ENCODE measurements at regions not wholly inside any gene's neighbourhood (a gene's known extent, or its start where the extent isn't known, plus 50 kb on each side); places are given as distances from the start of the nearest gene placed in this dataset.

GRCh38 chr2:70024284-70024683 is 62.9 kb upstream of the ASPRV1 start:
- no peaks in the 10 kb centered on the region for H3K9me3 ChIP-seq (ENCODE audit: control insufficient read depth, low read length)
- no peak overlapping the region for H3K4me3 ChIP-seq (ENCODE audit: low read depth, low read length)

GRCh38 chr2:70019096-70019495 is 57.7 kb upstream of the ASPRV1 start:
- no peaks in the 10 kb centered on the region for H3K36me3 ChIP-seq (ENCODE audit: control insufficient read depth, insufficient read depth, low read length)
- no peaks in the 10 kb centered on the region for H3K79me2 ChIP-seq
- H3K4me2 ChIP-seq (ENCODE audit: low read length) = no peak overlapping the region
- no peak overlapping the region for H3K9ac ChIP-seq
- TF ChIP-seq CTCF (IDR thresholded peaks at IDR 0.05) = no peak
- H3K9me3 ChIP-seq (ENCODE audit: control insufficient read depth, low read length) = no peaks in the 10 kb centered on the region
- H3K27me3 ChIP-seq (ENCODE audit: control insufficient read depth, insufficient read depth, low read length) = no peaks in the 10 kb centered on the region
- H3K27ac ChIP-seq = no peak overlapping the region
- H3K4me3 ChIP-seq (ENCODE audit: low read depth, low read length) = no peak overlapping the region
- H2AFZ ChIP-seq = no peak overlapping the region
- H3K4me1 ChIP-seq = peaks cover 5% of the 10 kb centered on the region

More at GRCh38 chr2:70024284-70024683, 62.9 kb upstream of the ASPRV1 start:
- Histone ChIP-seq H3K27ac (no peak overlapping the region), H3K4me1 (peaks cover 4% of the 10 kb centered on the region), H3K79me2 (no peaks in the 10 kb centered on the region), H3K36me3 (ENCODE audit: control insufficient read depth, insufficient read depth, low read length) (no peaks in the 10 kb centered on the region), H3K27me3 (ENCODE audit: control insufficient read depth, insufficient read depth, low read length) (no peaks in the 10 kb centered on the region), H2AFZ (no peak overlapping the region), H3K9ac (no peak overlapping the region), H3K4me2 (ENCODE audit: low read length) (no peak overlapping the region)
- no peak for TF ChIP-seq CTCF (IDR thresholded peaks at IDR 0.05)

GRCh38 chr2:70017962-70018361 is 56.5 kb upstream of the ASPRV1 start:
- Histone ChIP-seq H3K9me3 (ENCODE audit: control insufficient read depth, low read length) (no peaks in the 10 kb centered on the region), H3K4me3 (ENCODE audit: low read depth, low read length) (no peak overlapping the region), H3K27ac (no peak overlapping the region), H3K27me3 (ENCODE audit: control insufficient read depth, insufficient read depth, low read length) (no peaks in the 10 kb centered on the region), H3K4me1 (peaks cover 5% of the 10 kb centered on the region), H2AFZ (no peak overlapping the region), H3K4me2 (ENCODE audit: low read length) (no peak overlapping the region), H3K79me2 (no peaks in the 10 kb centered on the region), H3K36me3 (ENCODE audit: control insufficient read depth, insufficient read depth, low read length) (no peaks in the 10 kb centered on the region), H3K9ac (no peak overlapping the region)
- no peak for TF ChIP-seq CTCF (IDR thresholded peaks at IDR 0.05)

- Histone ChIP-seq H3K4me3 (ENCODE audit: low read depth, low read length) (no peak overlapping the region), H3K79me2 (no peaks in the 10 kb centered on the region), H3K27ac (no peak overlapping the region), H3K4me1 (peaks cover 5% of the 10 kb centered on the region), H3K36me3 (ENCODE audit: control insufficient read depth, insufficient read depth, low read length) (no peaks in the 10 kb centered on the region), H3K9ac (no peak overlapping the region), H3K4me2 (ENCODE audit: low read length) (no peak overlapping the region), H3K27me3 (ENCODE audit: control insufficient read depth, insufficient read depth, low read length) (no peaks in the 10 kb centered on the region), H2AFZ (no peak overlapping the region), H3K9me3 (ENCODE audit: control insufficient read depth, low read length) (no peaks in the 10 kb centered on the region)
- TF ChIP-seq CTCF (IDR thresholded peaks at IDR 0.05) = no peak
These were observed 53.5 kb upstream of the ASPRV1 start for GRCh38 chr2:70014959-70015358.

- Histone ChIP-seq H3K79me2 (no peaks in the 10 kb centered on the region), H3K9ac (no peak overlapping the region), H3K27me3 (ENCODE audit: control insufficient read depth, insufficient read depth, low read length) (no peaks in the 10 kb centered on the region), H3K4me2 (ENCODE audit: low read length) (no peak overlapping the region), H3K9me3 (ENCODE audit: control insufficient read depth, low read length) (no peaks in the 10 kb centered on the region), H3K36me3 (ENCODE audit: control insufficient read depth, insufficient read depth, low read length) (no peaks in the 10 kb centered on the region), H3K27ac (no peak overlapping the region), H3K4me1 (no peaks in the 10 kb centered on the region), H2AFZ (no peak overlapping the region), H3K4me3 (ENCODE audit: low read depth, low read length) (no peak overlapping the region)
- no peak for TF ChIP-seq CTCF (IDR thresholded peaks at IDR 0.05)
These were observed 51.5 kb upstream of the ASPRV1 start for GRCh38 chr2:70012887-70013286.

All from parathyroid adenoma (tissue), 2 donors.